ENCODE measurements at regions not wholly inside any gene's neighbourhood (a gene's known extent, or its start where the extent isn't known, plus 50 kb on each side); places are given as distances from the start of the nearest gene placed in this dataset.

DNA sequence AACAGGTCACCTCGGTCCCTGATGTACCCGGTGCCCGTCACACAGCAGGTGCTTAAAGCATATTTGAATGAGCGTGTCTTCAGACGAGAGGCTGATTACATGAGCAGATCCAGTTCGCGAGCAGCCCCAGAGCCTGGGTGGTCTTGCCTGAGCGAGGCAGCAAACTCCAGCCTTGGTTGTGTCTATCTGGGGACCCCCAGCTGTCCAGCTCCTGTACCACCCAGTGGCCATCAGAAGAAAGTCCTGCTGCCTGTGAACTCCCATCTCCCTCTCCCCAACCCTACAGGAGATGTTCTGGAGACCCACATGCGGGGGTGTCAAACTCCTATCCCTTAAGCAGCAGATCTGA, 174.2 kb downstream of the PHETA1 start:
- TF ChIP-seq TAF1 (IDR thresholded peaks at IDR 0.05; ENCODE audit: low read depth), result no peak
- no peak for TF ChIP-seq POLR2AphosphoS5 (IDR thresholded peaks at IDR 0.05)
- TF ChIP-seq, protein P1, sequence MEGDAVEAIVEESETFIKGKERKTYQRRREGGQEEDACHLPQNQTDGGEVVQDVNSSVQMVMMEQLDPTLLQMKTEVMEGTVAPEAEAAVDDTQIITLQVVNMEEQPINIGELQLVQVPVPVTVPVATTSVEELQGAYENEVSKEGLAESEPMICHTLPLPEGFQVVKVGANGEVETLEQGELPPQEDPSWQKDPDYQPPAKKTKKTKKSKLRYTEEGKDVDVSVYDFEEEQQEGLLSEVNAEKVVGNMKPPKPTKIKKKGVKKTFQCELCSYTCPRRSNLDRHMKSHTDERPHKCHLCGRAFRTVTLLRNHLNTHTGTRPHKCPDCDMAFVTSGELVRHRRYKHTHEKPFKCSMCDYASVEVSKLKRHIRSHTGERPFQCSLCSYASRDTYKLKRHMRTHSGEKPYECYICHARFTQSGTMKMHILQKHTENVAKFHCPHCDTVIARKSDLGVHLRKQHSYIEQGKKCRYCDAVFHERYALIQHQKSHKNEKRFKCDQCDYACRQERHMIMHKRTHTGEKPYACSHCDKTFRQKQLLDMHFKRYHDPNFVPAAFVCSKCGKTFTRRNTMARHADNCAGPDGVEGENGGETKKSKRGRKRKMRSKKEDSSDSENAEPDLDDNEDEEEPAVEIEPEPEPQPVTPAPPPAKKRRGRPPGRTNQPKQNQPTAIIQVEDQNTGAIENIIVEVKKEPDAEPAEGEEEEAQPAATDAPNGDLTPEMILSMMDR (IDR thresholded peaks at IDR 0.05; ENCODE audit: poor library complexity, severe bottlenecking), result no peak
